Parathyroid adenoma (tissue), 2 donors: ENCODE measurements at regions not wholly inside any gene's neighbourhood (a gene's known extent, or its start where the extent isn't known, plus 50 kb on each side); places are given as distances from the start of the nearest gene placed in this dataset.

Source experiments
- H2AFZ ChIP-seq: fragments of 300-600 bp; sonication (generic); one replicate; pipeline ENCODE4 v1.7.0; 2017; ENCODE audit warnings: antibody characterized with exemption, mild to moderate bottlenecking
- H3K27ac ChIP-seq: fragments of 300-600 bp; sonication (generic); one replicate; pipeline ENCODE4 v1.7.0; 2017
- H3K27me3 ChIP-seq: fragments of 300-600 bp; sonication (generic); one replicate; pipeline ENCODE4 v1.7.0; 2017; ENCODE audit warnings: low read length; ENCODE audit not compliant: control insufficient read depth, insufficient read depth
- H3K36me3 ChIP-seq: fragments of 300-600 bp; sonication (generic); one replicate; pipeline ENCODE4 v1.7.0; 2017; ENCODE audit warnings: low read length; ENCODE audit not compliant: control insufficient read depth, insufficient read depth
- H3K4me1 ChIP-seq: fragments of 300-600 bp; sonication (generic); one replicate; pipeline ENCODE4 v1.7.0; 2017; ENCODE audit warnings: control low read depth
- H3K4me2 ChIP-seq: fragments of 300-600 bp; sonication (generic); one replicate; pipeline ENCODE4 v1.7.0; 2017; ENCODE audit warnings: low read length
- H3K4me3 ChIP-seq: fragments of 300-600 bp; sonication (generic); one replicate; pipeline ENCODE4 v1.7.0; 2017; ENCODE audit warnings: low read depth, low read length
- H3K79me2 ChIP-seq: fragments of 300-600 bp; sonication (generic); one replicate; pipeline ENCODE4 v1.7.0; 2017; ENCODE audit warnings: control low read depth
- H3K9ac ChIP-seq: fragments of 300-600 bp; sonication (generic); one replicate; pipeline ENCODE4 v1.7.0; 2017; ENCODE audit warnings: mild to moderate bottlenecking
- H3K9me3 ChIP-seq: fragments of 300-600 bp; sonication (generic); one replicate; pipeline ENCODE4 v1.7.0; 2017; ENCODE audit warnings: low read length; ENCODE audit not compliant: control insufficient read depth
- TF ChIP-seq, protein P1 (sequence below): fragments of 300-600 bp; sonication (generic); IDR thresholded peaks from one replicate; pipeline ENCODE4 v1.7.0; 2017; ENCODE audit warnings: antibody characterized with exemption, mild to moderate bottlenecking
- donor health status: primary hyperparathyroidism.

DNA sequence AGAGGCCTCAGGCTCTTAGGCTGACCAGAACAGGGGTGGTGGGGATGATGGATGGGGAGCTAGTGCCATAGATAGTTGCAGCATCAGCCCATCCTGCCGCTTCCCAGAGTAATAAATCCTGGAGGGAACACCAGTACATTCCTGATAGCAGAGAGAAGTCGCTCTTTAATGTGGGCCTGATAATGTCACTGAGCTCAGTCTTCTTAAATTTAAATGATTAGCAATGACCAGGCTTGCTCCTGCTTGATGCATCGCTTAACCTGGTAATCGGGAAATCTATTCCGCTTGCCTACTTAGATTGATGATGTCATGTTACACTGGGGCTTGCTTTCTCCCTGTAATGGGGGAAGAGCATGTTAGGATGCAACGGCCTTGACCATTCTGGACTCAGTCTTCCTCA, 218.6 kb upstream of the PLXNA2 start:
- Histone ChIP-seq H3K36me3 (no peaks in the 10 kb centered on the region), H3K79me2 (no peaks in the 10 kb centered on the region), H3K27ac (no peak overlapping the region), H3K4me1 (no peaks in the 10 kb centered on the region), H3K9ac (no peak overlapping the region), H2AFZ (no peak overlapping the region), H3K4me2 (no peak overlapping the region), H3K4me3 (no peak overlapping the region), H3K9me3 (no peaks in the 10 kb centered on the region), H3K27me3 (no peaks in the 10 kb centered on the region)
- TF ChIP-seq, protein P1, sequence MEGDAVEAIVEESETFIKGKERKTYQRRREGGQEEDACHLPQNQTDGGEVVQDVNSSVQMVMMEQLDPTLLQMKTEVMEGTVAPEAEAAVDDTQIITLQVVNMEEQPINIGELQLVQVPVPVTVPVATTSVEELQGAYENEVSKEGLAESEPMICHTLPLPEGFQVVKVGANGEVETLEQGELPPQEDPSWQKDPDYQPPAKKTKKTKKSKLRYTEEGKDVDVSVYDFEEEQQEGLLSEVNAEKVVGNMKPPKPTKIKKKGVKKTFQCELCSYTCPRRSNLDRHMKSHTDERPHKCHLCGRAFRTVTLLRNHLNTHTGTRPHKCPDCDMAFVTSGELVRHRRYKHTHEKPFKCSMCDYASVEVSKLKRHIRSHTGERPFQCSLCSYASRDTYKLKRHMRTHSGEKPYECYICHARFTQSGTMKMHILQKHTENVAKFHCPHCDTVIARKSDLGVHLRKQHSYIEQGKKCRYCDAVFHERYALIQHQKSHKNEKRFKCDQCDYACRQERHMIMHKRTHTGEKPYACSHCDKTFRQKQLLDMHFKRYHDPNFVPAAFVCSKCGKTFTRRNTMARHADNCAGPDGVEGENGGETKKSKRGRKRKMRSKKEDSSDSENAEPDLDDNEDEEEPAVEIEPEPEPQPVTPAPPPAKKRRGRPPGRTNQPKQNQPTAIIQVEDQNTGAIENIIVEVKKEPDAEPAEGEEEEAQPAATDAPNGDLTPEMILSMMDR = no peak

DNA sequence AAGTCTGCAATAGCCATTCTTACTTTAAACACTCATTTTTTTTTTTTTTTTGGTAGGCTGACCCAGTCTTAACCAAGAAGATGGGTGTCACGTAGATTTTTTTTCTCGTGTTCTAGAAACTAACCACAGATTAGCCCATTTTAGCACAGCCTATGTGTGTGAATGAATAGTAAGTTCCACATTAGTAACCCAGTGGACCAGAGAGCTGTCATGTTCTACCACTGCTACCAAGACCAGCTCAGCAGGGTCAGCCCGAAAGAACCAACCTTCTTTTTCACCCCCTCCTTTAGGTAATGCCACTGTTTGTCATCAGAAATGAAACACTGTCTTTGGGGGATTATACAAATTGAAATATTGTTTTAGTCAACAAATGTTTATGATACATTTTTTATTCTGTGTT, 221.1 kb upstream of the PLXNA2 start:
- Histone ChIP-seq H3K4me1 (no peaks in the 10 kb centered on the region), H3K9me3 (no peaks in the 10 kb centered on the region), H3K27me3 (no peaks in the 10 kb centered on the region), H2AFZ (no peak overlapping the region), H3K9ac (no peak overlapping the region), H3K27ac (no peak overlapping the region), H3K36me3 (no peaks in the 10 kb centered on the region), H3K4me2 (no peak overlapping the region), H3K4me3 (no peak overlapping the region), H3K79me2 (no peaks in the 10 kb centered on the region)
- TF ChIP-seq, protein P1 = no peak

DNA sequence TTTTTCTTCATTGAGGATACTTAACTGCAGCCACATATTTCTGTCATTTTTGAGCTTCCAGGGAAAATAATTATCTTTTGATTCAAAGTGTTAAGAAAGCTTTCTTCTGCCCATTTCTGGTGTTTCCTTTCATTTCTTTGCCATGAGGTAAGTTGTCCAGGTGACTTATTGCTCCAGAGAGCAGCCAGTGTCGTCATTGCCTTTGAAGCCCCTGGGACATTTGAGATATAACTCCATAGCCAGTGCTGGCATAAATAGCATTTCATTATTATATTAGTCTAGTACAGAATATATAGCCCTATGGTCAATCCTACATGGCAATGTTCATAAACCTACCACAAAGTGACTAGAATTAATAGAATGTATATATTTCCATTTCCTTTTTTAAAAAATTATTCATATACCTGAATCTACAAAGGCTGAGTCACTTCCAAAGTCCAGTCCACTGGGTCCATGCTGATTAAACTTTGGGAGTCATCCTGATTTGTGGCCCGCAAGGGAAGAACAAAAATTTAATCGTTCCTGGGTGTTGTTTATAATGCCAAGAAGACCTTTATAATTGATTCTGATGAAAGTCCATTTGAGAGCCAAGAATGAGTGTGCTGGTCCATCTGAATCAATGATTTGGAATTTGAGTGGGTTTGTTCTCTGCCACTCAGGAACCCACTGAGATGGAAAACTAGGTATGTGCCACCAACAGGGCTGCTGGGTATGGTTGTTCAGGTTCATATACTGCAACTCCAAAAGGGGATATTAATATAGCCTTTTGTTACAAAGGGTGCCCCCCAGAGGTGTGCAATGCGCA, 221.8 kb upstream of the PLXNA2 start:
- Histone ChIP-seq H3K79me2 (no peaks in the 10 kb centered on the region), H3K9me3 (no peaks in the 10 kb centered on the region), H3K27ac (no peak overlapping the region)

DNA sequence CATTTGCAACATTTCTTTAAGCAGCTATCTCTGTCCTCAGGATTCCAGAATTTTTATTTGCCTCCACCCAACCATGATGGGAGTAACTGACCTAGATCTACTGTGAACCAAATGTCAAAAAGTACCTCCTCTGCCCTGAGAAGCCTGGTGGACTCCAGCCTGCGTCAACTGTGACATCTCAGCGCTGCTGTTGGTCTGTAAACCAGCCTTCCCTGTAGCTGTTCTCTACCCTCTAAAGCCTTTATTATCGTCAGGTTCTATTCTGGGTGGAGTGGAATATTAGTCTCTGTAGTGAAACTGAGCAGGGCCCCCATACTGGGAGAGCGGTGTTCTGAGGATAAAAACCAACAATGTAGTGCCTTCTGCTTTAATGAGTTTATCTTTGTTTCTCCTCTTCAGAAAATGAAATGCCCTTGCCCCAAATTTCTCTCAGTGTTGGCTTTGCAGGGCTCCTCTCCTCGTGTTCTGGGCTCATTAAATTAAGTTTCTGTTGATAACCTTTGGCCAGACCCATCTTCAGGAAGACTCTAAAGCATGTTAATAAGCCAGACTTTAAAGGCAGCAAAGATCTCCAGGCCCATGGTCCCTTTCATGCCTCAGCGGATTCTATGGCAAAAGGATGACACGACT, 223.1 kb upstream of the PLXNA2 start:
- no peaks in the 10 kb centered on the region for H3K4me1 ChIP-seq
- no peaks in the 10 kb centered on the region for H3K9me3 ChIP-seq
- no peak overlapping the region for H3K4me2 ChIP-seq
- H3K79me2 ChIP-seq = no peaks in the 10 kb centered on the region
- no peak overlapping the region for H3K4me3 ChIP-seq
- H3K27me3 ChIP-seq = no peaks in the 10 kb centered on the region
- TF ChIP-seq, protein P1 = no peak
- no peak overlapping the region for H3K9ac ChIP-seq
- no peaks in the 10 kb centered on the region for H3K36me3 ChIP-seq
- H3K27ac ChIP-seq = no peak overlapping the region
- H2AFZ ChIP-seq = no peak overlapping the region

More for the DNA sequence above, 221.8 kb upstream of the PLXNA2 start:
- no peaks in the 10 kb centered on the region for H3K36me3 ChIP-seq
- H3K27me3 ChIP-seq = no peaks in the 10 kb centered on the region
- H3K9ac ChIP-seq = no peak overlapping the region
- H3K4me1 ChIP-seq = no peaks in the 10 kb centered on the region
- TF ChIP-seq, protein P1 = no peak
- no peak overlapping the region for H3K4me3 ChIP-seq
- H2AFZ ChIP-seq = no peak overlapping the region
- no peak overlapping the region for H3K4me2 ChIP-seq
